NCI-H524 treated with DMSO at 0.1 percent for 48 hours (cell line): ENCODE measurements at regions not wholly inside any gene's neighbourhood (a gene's known extent, or its start where the extent isn't known, plus 50 kb on each side); places are given as distances from the start of the nearest gene placed in this dataset.
A peak's percentile ranks its signal among the peaks of the same experiment; 100 is the strongest.

ENCODE experiments used
- DNase-seq: peaks from one replicate; lab custom pipeline; 2025; lab: John Stamatoyannopoulos, UW

DNA sequence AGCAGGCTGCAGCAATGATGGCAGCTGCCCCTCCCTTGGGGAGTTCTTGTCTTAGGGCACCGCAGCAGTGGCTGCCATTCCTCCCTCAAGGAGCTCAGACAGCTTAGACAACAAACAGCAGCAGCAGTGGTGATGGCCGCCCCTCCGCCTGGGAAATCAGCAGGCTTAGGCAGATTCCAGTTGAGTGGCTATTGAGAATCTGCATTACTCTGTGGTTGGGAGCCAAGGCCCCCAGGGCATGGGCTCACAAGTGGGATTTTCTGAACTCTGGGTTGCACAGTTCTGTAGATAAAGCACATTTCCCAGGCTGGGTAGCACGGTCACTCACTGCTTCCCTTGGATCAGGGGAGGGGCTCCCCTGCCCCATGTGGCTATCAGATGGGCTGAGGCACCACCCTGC, 1280.7 kb upstream of the TMPRSS15 start:
- peak; percentile 15 for DNase-seq

DNA sequence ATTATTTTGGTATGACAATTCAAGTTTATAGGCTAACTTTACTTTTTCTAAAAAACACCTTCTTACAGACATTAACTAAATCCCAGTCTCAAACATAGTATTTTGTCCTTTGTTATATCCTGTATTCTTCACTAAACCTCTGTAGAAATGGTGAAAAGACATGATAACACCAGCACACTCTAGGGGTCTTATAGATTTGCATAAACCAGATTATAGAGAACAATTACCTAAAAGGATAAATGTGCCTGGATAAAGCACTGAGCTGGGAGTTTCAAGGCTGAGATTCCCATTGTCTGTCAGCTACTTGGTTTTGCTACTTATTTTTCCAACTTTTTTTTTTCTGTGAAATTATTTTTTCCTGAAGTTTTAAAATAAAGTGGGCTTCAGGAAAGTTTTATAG, 1288.6 kb upstream of the TMPRSS15 start:
- DNase-seq: no peak

DNA sequence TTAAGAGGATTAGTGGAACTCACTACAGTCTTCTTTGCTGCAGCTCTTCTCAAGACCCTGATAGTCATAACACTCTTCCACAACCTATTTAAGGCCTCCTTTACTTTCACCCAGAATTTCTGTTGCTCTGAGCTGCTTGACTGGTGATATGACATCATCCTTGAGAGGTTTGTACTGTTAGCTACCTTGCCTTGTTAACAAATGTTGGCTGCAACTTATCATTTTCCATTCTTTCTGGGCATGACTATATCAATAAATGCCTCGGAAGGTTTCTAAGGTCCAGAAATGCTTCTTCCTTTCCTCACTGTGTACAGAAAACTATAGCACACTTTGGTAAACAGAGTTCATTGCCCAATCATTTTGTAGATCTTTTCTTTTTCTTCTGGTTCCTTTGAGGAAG, 1292.2 kb upstream of the TMPRSS15 start:
- no peak for DNase-seq

DNA sequence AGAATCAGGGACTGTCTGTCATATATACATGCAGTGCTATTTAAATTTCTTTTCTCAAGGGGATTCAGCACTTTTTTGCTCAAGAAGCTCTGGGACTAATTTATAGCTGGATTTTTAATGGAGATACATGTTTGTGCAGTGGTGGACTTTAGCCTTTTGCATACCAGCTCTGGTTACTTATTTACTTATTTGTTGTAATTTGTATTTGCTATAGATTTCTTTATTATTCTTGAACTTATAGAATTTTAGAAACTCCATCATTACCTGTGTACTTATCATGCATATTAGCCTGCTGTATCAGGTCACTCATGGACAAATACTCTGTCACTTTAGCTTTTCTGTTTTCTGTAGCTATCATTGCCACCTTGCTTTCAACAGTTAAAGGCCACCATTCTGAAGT, 1296.9 kb upstream of the TMPRSS15 start:
- DNase-seq: no peak

DNA sequence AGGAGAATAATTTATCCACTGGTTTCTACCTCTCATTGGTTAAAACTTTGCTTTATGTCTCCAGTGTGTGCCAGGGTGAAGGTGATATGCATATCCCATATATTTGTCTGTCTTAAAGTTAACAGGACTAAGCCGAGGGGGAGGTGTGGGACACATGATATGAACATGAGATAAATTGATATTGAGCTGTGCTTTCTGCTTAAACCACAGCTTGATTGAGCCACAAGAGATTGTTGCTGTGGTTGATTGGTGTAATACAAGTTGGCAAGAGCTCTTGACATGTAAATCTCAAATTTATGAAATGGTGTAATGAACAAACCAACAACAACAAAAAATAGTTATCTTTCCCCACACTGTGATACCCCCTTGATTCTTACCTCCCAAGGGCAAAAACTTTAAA, 1295.5 kb upstream of the NCAM2 start:
- DNase-seq: no peak

DNA sequence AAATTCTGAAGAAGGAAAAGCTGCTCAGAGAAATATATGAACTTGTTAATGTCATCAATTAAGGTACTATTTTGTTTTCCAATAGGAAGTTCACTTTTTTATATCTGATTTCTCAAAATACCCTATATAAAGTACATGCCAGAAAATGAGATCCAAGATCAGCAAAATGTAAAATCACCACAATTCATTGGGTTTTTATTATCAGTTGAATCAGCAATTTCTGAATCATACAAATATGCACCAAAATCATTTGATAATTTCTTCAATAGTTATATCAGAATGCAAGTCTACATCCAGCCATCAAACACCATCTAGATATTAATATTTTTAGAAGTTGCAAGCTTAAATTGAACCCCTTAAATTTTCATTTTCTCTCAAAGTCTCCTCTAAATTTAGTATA, 1293.4 kb upstream of the NCAM2 start:
- DNase-seq: no peak

DNA sequence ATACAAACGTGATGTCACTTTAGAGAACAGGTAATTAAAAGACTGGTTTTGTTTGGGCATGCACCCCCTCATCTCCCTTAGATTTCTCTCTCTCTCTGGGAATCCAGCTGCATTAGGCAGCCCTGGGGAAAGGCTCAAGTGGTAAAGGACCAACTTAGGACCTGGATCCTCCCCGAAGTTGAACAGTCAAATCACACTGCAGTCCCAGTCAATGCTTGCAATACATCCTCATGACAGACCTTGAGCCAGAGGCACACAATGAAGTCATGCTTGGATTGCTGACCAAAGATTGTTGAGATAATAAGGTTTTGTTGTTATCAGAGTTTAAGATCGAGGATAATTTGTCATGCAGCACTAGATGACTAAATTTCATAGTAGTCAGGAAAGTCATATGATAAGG, 1285.8 kb upstream of the NCAM2 start:
- no peak for DNase-seq

DNA sequence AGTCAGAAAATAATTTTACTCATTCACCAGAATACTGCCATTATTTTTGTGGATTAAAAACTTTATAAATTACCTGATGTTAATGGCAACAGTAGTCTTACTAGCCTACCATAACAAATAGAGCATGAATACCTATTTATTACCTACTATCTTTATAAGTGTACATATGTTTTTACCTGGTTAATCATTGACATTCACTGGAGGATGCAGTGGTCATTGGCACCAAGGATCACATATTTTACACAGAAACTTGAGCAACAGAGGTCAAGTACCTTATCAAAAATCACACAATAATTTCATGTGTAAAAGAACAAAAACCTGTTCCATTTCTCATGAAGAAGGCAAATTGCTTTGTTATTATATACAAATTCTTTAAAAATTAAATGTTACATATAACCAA, 1284.9 kb upstream of the NCAM2 start:
- no peak for DNase-seq

DNA sequence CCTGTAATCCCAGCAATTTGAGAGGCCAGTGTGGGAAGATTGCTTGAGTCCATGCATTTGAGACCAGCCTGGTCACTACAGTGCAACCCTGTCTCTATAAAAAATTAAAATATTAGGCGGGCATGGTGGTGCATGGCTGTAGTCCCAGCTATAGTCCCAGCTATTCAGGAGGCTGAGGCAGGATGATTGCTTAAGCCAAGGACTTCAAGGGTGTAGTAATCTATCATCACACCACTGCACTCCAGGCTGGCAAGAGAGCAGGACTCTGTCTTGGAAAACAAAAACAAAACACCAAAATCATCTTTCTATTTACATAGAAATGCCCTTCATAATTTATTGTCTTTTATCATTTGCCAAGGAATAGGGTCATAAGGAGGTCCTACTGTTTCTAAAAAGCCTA, 1274.1 kb upstream of the NCAM2 start:
- no peak for DNase-seq

DNA sequence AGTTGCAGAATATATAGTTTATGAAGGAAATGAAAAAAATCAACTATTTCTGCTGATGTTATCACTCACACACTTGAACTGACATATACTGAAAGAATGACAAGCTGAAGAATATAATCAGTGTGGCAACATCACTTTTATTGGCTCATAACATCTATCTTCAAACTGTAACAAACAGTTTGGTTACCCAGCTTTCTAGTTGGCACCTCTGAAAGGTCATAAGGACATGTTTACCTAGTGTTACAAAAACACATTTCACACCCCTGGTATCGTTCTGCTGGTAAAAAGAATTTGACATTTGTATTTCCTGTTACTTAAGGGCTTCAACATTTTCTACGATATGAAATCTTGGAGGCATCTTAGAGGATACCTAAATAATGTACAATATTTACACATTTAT, 1267.0 kb upstream of the NCAM2 start:
- DNase-seq: no peak

DNA sequence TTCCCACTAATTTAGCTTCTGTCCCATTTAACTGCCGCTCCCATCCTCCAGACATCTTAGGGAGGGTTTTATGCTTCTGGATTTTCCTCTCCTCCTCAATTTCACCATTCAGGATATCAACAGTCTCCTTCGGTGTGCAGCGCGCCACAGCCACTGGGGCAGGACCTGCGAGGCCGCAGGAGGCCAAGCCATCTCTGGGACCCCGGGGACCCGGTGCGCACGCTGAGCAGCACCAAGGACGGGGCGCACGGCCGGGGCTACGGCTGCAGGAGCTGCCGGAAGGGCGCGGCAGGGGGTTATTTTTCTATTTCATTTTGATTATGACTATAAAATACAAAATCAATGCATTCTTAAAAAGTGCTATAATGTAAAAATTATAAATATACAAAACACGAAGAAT, 1238.4 kb upstream of the NCAM2 start:
- no peak for DNase-seq

DNA sequence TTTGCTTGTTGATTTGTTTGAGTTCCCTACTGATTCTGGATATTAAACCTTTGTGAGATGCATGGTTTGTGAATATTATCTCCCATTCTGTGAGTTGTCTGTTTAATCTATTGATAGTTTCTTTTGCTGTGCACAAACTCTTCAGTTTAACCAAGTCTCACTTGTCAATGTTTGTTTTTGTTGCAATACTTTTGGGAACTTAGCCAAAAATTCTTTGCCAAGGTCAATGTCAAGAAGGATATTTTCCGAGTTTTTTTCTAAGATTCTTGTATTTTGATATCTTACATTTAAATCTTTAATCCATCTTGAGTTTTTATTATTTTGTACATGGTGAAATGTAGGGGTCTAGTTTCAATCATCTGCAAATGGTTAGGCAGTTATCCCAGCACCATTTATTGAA, 1230.7 kb upstream of the NCAM2 start:
- no peak for DNase-seq

DNA sequence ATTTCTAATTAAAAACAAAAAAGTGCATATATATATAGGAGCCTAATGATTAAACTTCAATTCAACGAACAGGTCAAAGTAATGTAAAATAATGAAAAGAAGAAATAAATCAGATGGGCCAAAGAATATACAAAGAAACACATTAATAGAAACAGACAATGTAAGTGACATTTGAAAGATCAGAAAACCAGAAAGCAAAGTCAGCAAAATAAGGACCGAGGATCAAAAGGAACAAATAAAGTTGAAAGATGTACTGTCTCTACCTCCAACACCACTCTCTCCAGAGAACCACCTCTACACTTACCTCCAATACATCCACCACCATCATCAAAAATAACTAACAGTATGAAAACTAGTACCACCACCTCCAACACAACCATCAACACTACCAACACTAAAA, 1226.3 kb upstream of the NCAM2 start:
- DNase-seq: no peak

DNA sequence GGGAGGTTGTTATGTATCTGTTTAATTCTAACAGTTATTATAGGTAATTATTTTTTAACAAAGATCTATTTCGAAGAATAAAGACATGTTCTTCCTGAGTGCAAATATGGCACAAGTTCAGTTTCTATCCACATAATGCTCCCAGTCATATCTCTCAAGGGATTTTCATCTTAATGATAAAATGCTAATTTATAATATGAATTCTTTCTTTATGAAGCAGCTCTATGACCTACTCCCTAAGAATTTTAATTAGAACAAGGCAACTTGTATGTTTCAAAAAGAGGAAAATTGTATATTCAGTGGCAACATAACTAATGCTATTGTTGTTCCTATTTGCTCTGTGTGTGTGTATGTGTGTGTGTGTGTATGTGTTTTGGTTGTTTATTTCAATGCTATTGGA, 1222.1 kb upstream of the NCAM2 start:
- DNase-seq: no peak

DNA sequence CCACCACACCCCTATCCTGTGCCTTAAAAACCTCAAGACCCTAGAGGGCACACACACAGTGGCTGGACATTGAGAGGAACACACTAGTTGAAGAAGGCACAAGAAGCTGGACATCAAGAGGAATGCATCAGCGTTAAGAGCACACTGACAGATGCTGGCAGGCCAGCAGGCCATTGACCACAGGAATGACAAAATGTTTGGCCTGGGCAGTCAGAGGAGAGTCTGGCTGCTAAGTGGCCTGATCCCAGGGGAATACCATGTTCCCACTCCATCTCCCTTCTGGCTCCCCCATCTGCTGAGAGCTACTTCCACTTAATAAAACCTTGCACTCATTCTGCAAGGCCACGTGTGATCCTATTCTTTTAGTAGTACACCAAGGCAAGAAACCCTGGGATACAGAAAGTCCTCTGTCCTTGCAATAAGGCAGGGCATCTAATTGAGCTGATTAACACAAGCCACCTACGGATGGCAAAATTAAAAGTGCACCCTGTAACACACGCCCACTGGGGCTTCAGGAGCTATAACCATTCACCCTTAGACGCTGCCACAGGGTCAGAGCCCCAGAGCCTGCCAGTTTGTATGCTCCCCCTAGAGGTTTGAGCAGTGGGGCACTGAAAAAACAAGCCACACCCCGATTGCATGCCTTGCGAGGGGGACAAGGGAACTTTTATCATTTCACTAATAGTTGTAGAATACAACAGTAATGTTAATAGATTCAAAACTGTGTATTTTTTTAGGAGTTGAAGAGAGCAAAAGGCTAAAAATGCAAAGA, 1216.1 kb upstream of the NCAM2 start:
- DNase-seq: peak; percentile 56

DNA sequence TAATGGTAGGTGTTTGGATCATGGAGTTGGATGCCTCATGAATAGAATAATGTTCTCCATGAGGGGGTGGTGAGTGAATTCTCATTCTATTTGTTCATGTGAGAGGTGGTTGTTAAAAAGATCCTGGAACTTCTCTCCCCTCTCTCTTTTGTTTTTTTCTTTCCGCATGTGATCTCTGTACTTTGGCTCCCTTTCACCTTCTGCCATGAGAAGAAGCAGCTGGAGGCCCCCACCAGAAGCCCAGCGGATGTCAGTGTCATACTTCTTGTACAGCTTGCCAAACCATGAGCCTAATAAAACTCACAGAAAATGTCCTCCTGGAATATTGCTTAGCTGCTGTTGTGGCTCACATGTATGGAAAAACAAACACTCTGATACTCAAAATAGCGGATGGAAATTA, 1212.3 kb upstream of the NCAM2 start:
- no peak for DNase-seq

DNA sequence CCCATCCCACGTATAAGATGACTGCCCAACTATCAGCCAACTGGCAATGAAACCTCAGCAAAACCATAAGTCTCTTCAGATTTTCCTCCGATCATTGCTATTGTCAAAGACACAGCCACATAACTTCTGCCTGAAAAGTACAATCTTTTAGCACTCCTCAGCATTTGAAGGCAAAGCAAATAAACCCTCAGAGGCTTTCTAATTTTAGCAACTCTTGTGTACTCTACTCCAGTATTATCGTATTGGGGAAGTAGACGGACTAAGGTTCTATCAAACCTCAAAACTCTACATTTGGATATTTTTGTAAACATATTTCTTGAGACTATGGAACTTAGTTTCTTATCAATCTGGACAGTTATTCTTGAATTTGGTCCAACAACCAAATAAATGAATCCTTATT, 1206.2 kb upstream of the NCAM2 start:
- DNase-seq: no peak

DNA sequence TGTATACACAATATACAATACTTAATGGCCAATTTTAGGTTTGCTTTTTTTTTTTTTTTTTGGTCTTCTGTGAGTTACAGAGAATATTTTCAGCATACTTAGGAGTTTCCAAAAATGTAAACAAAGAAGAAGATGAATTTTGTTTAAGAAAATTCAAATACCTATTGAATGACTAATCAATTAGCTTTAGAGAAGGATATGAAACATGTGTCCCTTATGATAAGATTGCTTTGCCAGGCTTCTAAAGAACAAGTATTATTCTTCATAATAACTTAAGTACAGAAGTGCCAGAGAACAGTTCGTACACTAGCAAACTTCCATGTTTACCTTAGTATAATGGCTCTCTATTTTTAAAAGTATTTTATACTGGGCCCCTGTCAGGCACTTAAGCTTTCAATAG, 1191.0 kb upstream of the NCAM2 start:
- DNase-seq: no peak

DNA sequence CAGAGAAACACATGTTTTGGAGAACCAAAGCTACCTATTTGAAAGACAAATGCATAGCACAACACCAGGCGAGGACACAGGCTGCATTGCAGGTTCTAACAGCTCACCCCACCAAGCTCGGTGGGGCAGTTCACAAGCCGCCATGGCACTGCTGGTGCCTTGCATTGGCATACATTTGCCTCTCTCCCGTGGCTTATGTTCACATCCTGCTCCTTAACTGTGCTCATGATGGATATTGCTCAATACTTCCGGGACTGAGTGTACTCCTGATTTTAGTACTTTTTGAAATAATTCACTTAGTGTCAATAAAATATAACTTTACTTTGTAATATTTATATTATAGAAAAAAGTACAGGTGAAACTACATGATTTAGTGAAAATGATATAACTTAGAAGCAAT, 1187.4 kb upstream of the NCAM2 start:
- no peak for DNase-seq

DNA sequence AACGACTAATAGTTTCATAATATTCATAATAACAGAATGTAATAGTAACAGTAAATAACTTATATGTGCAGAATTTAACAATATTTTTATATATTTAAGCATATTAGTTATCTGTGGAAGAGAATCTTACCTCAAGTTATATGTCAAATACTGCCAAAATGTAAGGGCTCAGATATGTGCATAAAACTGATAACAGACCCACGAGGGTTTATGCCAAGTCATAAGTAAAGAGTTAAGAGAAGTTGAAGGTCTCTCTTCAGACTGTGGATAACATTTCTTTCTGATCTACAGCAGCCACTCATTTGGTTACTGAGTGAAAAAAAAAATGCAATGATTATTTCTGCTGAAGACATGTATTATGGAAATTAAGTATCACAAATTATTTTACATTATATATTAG, 1167.8 kb upstream of the NCAM2 start:
- no peak for DNase-seq

DNA sequence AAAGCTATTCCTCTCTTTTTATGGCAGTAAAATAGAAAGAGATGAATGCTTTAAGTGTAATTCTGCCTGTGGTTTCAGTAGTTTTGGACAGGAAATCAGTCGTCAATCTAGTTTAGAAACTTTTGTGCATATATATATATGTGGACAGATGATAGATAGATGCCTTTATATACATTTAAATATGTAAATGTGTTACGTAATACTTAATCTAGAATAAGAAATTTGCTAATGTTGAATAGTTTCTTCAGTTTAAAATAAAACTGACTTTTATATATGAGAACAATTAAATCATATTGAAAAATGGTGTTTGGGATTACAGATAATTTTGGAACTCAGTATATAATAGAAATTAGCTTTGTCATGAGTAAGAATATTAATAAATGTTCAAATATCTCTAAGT, 1165.7 kb upstream of the NCAM2 start:
- no peak for DNase-seq

DNA sequence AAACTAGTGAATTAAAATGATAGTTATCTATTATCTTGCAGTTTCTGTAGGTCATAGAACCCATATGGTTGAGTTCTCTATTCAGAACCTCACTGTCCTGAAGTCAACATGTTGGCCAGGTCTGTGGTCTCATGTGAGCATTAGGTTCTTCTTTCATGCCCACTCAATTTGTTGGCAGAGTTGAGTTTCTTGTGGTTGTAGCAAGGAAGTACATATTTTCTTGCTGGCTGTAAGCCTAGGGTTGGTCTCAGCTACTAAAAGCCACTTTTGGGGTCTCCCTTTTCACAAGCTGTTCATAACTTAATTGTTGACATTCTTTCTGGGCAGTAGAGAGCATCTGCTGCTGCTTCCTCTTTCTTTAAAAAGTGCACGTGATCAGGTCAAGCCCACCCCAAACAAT, 1165.1 kb upstream of the NCAM2 start:
- no peak for DNase-seq

DNA sequence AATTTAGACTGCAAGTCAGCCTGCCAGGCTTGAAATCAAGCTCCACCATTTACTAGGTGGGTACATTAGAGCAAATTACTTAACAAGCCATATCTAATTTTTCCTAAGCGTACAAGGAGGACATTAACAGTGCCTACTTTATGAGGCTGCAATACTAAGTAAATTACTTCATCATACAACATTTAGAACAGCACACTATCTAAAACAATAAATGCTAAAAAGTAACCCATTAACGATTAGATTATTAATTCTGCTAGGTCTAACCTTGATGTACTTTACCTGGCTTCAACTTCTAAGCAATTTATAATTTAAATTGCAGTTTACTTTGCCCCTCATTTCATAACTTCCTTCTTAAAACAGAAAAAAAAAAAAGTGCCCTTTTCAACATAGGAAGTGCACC, 1155.6 kb upstream of the NCAM2 start:
- no peak for DNase-seq

DNA sequence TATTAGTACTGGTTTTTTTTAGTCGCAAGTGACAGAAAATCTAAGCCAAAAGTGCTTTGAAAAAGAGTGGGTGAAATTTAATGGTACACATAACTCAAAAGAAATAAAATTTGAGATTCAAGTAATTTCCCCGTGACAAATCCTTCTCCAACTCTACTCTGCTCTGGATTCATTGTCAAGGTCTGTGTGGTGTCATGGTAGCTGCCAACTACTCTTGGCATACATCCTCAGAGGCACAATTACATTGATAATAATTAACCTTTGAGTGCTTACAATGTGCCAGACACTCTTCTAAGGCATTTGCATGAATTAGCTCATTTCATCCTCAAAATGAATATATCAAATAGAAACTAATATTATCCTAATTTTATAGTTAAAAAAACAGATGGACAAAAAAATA, 1153.9 kb upstream of the NCAM2 start:
- DNase-seq: no peak

DNA sequence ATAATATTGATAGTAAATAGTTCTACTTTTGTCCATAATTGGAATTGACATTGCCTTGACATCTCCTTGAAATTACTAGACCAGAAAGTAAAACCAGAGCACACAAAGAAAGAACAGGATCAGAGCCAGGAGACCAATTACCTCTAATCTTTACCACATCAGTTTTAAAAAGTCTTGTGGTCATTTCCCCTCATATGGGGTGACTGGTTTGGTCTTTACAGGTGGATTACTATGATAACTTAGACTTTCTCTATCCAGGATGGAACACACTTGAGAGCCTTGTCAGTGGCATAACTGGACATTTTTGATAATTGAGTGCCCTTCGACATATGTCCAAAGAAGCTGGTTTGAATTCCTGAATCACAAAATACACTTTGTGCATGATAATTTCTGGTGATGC, 1148.1 kb upstream of the NCAM2 start:
- DNase-seq: no peak
